Cardiac muscle cell (in vitro differentiated cells and primary cell): ENCODE measurements at regions not wholly inside any gene's neighbourhood (a gene's known extent, or its start where the extent isn't known, plus 50 kb on each side); places are given as distances from the start of the nearest gene placed in this dataset.

ENCODE experiments used
- DNase-seq, 2 donors: peaks; one replicate each; pipeline versions ENCODE4 v3.0.0 to v3.0.0-alpha.2; 2010 to 2017; ENCODE audit warnings: low read depth in 1 of 2, low spot score in 1 of 2
- H3K27ac ChIP-seq: fragments of 200-600 bp; sonication (generic); 2 replicates; pipeline ENCODE4 v1.5.1; 2016
- H3K27me3 ChIP-seq: fragments of 200-600 bp; sonication (generic); 2 replicates; pipeline ENCODE4 v1.6.0; 2016; ENCODE audit warnings: control low read depth
- H3K36me3 ChIP-seq: fragments of 200-600 bp; sonication (generic); 2 replicates; pipeline ENCODE4 v1.5.1; 2016; ENCODE audit warnings: control low read depth
- H3K4me1 ChIP-seq: fragments of 200-600 bp; sonication (generic); 2 replicates; pipeline ENCODE4 v1.8.1; 2017; ENCODE audit warnings: low read depth, mild to moderate bottlenecking, mixed run types
- H3K4me3 ChIP-seq: fragments of 200-600 bp; sonication (generic); 2 replicates; pipeline ENCODE4 v1.5.1; 2016; ENCODE audit warnings: mild to moderate bottlenecking
- H3K9me3 ChIP-seq: fragments of 200-600 bp; sonication (generic); 2 replicates; pipeline ENCODE4 v1.5.1; 2017; ENCODE audit warnings: low read depth, mild to moderate bottlenecking, control low read depth
- CTCF ChIP-seq: IDR thresholded peaks from 2 replicates; pipeline ENCODE4 v1.5.1; 2012; ENCODE audit warnings: low read depth, mild to moderate bottlenecking, low read length

- no peaks in the 10 kb centered on the region for H3K36me3 ChIP-seq
- no peak overlapping the region for H3K4me3 ChIP-seq
- no peak for DNase-seq
- TF ChIP-seq CTCF = no peak
- H3K27ac ChIP-seq = no peak overlapping the region
- no peaks in the 10 kb centered on the region for H3K9me3 ChIP-seq
- H3K27me3 ChIP-seq = no peaks in the 10 kb centered on the region
- no peaks in the 10 kb centered on the region for H3K4me1 ChIP-seq
Measured at GRCh38 chr20:60541991-60542390, 583.8 kb downstream of the CDH26 start.

- no peak overlapping the region for H3K4me3 ChIP-seq
- no peak overlapping the region for H3K27ac ChIP-seq
- no peaks in the 10 kb centered on the region for H3K27me3 ChIP-seq
- no peaks in the 10 kb centered on the region for H3K4me1 ChIP-seq
- DNase-seq = no peak
- H3K36me3 ChIP-seq = no peaks in the 10 kb centered on the region
- TF ChIP-seq CTCF = no peak
- no peaks in the 10 kb centered on the region for H3K9me3 ChIP-seq
Measured at GRCh38 chr20:60543598-60543997, 585.4 kb downstream of the CDH26 start.

GRCh38 chr20:60553095-60553494 is 594.9 kb downstream of the CDH26 start:
- no peaks in the 10 kb centered on the region for H3K27me3 ChIP-seq
- peaks cover 1% of the 10 kb centered on the region for H3K4me1 ChIP-seq
- no peak for TF ChIP-seq CTCF

GRCh38 chr20:60558486-60558885 is 600.3 kb downstream of the CDH26 start:
- TF ChIP-seq CTCF = no peak
- Histone ChIP-seq H3K27me3 (no peaks in the 10 kb centered on the region), H3K4me1 (peaks cover 18% of the 10 kb centered on the region), H3K27ac (no peak overlapping the region), H3K9me3 (no peaks in the 10 kb centered on the region), H3K36me3 (no peaks in the 10 kb centered on the region), H3K4me3 (no peak overlapping the region)
- no peak for DNase-seq

More at GRCh38 chr20:60553095-60553494, 594.9 kb downstream of the CDH26 start:
- H3K9me3 ChIP-seq = no peaks in the 10 kb centered on the region
- no peak for DNase-seq
- no peak overlapping the region for H3K4me3 ChIP-seq
- H3K27ac ChIP-seq = no peak overlapping the region
- no peaks in the 10 kb centered on the region for H3K36me3 ChIP-seq

- no peak for TF ChIP-seq CTCF
- Histone ChIP-seq H3K27me3 (no peaks in the 10 kb centered on the region), H3K27ac (peak overlapping the region; percentile 54), H3K4me3 (no peak overlapping the region), H3K36me3 (no peaks in the 10 kb centered on the region), H3K9me3 (no peaks in the 10 kb centered on the region), H3K4me1 (peaks cover 18% of the 10 kb centered on the region)
- peak in 1 of 2 donors; percentile 86 for DNase-seq
Measured at GRCh38 chr20:60559462-60559861, 601.2 kb downstream of the CDH26 start.

GRCh38 chr20:60561052-60561451 is 602.8 kb downstream of the CDH26 start:
- Histone ChIP-seq H3K4me1 (peaks cover 18% of the 10 kb centered on the region), H3K36me3 (no peaks in the 10 kb centered on the region), H3K9me3 (no peaks in the 10 kb centered on the region), H3K27ac (no peak overlapping the region), H3K4me3 (no peak overlapping the region), H3K27me3 (no peaks in the 10 kb centered on the region)
- no peak for TF ChIP-seq CTCF
- DNase-seq = no peak
